Esophagus (tissue), 2 donors: ENCODE measurements at regions not wholly inside any gene's neighbourhood (a gene's known extent, or its start where the extent isn't known, plus 50 kb on each side); places are given as distances from the start of the nearest gene placed in this dataset.
A peak's percentile ranks its signal among the peaks of the same experiment; 100 is the strongest.

ENCODE experiments used
- H3K27ac ChIP-seq, 2 donors: one replicate each; pipeline ENCODE4 v1.5.1; 2013; ENCODE audit warnings: low read depth in 2 of 2, mild to moderate bottlenecking in 2 of 2, inconsistent platforms in 1 of 2, low read length in 1 of 2, moderate library complexity in 1 of 2
- H3K27me3 ChIP-seq, 2 donors: one replicate each; pipeline ENCODE4 v1.6.1; 2013; ENCODE audit warnings: low read length in 2 of 2, control low read depth in 1 of 2, mild to moderate bottlenecking in 1 of 2; ENCODE audit not compliant: insufficient read depth in 2 of 2, control insufficient read depth in 1 of 2
- H3K36me3 ChIP-seq, 2 donors: one replicate each; pipeline ENCODE4 v1.6.1; 2013; ENCODE audit warnings: low read length in 1 of 2; ENCODE audit not compliant: control insufficient read depth in 2 of 2, insufficient read depth in 2 of 2
- H3K4me1 ChIP-seq, 2 donors: one replicate each; pipeline ENCODE4 v1.6.1; 2013; ENCODE audit warnings: low read length in 1 of 2; ENCODE audit not compliant: control insufficient read depth in 2 of 2, insufficient read depth in 2 of 2
- H3K4me3 ChIP-seq, 2 donors: one replicate each; pipeline ENCODE4 v1.5.1; 2013; ENCODE audit warnings: low read length in 2 of 2, mild to moderate bottlenecking in 2 of 2, low read depth in 1 of 2, moderate library complexity in 1 of 2
- H3K9me3 ChIP-seq, 2 donors: one replicate each; pipeline ENCODE4 v1.6.1; 2013; ENCODE audit warnings: mild to moderate bottlenecking in 2 of 2, low read depth in 1 of 2, low read length in 1 of 2, moderate library complexity in 1 of 2; ENCODE audit not compliant: control insufficient read depth in 2 of 2, insufficient read depth in 1 of 2
- WGBS, 2 donors: extraction: QIAGEN DNeasy Blood & Tissue Kit; methylation state at CpG; one replicate each; pipeline ENCODE4 v1.1.7; 2013; 5-methylcytosine and 5-hydroxymethylcytosine counted together
- donor health status: healthy with polysubstance abuse.
- donor health status: Bipolar disorder and iron deficiency.

- 75 to 93% methylated on average over 2 of the region's 2 CpGs for WGBS, 2 donors
- Histone ChIP-seq H3K36me3 (no peaks in the 10 kb centered on the region), H3K4me1 (no peaks in the 10 kb centered on the region), H3K27me3 (no peaks in the 10 kb centered on the region), H3K4me3 (no peak overlapping the region), H3K9me3 (no peaks in the 10 kb centered on the region), H3K27ac (no peak overlapping the region)
Observed at GRCh38 chr12:105667973-105668743, 337.7 kb downstream of the C12orf75 start.

GRCh38 chr12:105670672-105671071 is 340.2 kb downstream of the C12orf75 start:
- Histone ChIP-seq H3K27ac (no peak overlapping the region), H3K36me3 (no peaks in the 10 kb centered on the region), H3K27me3 (no peaks in the 10 kb centered on the region), H3K4me3 (no peak overlapping the region), H3K9me3 (no peaks in the 10 kb centered on the region), H3K4me1 (no peaks in the 10 kb centered on the region)

DNA sequence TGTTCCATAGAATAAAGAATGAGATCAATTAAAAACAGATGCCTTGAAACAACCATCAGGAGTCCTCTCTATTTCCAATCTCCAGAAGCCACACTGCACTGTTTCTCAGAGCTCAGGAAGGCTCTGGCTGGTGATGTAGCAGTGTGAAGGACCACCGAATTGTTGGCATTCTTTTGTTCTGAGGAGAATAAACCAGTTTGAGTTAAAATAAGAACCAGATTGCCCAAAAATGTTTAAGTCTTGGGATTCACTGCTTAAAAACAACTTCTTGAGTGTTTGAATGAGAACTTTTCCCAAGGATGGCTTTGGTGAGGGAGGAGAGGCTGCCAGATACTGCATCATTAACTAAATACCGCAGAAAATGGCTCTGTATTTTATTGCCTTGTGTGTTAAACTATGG is 341.2 kb downstream of the C12orf75 start:
- Histone ChIP-seq H3K4me1 (peaks cover 0 to 3% of the 10 kb centered on the region in 2 donors), H3K9me3 (no peaks in the 10 kb centered on the region), H3K27ac (no peak overlapping the region), H3K36me3 (no peaks in the 10 kb centered on the region), H3K4me3 (no peak overlapping the region), H3K27me3 (no peaks in the 10 kb centered on the region)
- WGBS, 2 donors: 70 to 75% methylated on average over 2 of the region's 2 CpGs

GRCh38 chr12:105672121-105672975 is 341.9 kb downstream of the C12orf75 start:
- H3K36me3 ChIP-seq: no peaks in the 10 kb centered on the region
- WGBS, 2 donors: 48 to 61% methylated on average over 9 of the region's 9 CpGs
- no peak overlapping the region for H3K4me3 ChIP-seq
- no peaks in the 10 kb centered on the region for H3K27me3 ChIP-seq
- peak overlapping the region; percentile 14 to 38 for H3K27ac ChIP-seq
- peaks cover 2 to 4% of the 10 kb centered on the region in 2 donors for H3K4me1 ChIP-seq
- no peaks in the 10 kb centered on the region for H3K9me3 ChIP-seq

DNA sequence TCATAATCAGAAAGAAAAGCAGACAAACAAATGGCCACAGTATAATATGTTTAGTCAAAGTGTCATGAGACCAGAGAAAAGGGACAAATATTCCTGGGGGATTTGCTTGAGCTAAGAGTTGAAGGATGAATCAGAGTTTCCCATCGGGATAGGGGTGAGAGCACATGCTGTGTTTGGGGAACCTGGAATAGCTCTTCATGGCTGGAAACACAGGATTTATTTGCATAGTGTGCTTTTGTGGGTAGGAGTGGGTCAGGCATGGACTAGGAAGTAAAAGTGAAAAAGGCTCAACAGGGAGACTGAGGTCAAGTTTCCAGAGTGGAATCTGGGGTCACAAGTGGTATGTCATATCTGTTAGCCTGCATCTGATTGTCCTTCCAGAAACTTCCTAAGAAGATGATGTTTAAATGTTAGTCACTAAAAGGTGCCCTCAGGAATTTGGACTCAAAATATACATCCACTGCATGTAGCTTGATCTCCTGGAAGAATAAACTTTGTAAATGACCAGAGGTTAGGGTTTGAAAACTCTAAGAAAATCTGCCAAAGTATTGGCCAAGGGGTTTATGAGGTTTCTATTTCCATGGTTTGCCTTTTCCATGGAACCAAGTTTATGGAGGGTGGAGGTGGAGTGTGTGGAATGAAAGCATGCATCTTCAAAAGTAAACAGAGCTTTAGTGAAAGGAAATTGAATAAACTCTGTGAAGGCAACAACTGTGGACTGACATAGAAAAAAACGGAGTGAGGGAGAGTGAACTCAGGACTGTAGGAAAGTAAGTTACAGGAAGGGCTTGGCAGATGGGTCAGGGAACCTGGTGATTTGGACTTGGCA is 344.6 kb downstream of the C12orf75 start:
- Histone ChIP-seq H3K4me1 (peaks cover 2 to 4% of the 10 kb centered on the region in 2 donors), H3K27me3 (no peaks in the 10 kb centered on the region), H3K4me3 (no peak overlapping the region), H3K27ac (no peak overlapping the region), H3K9me3 (no peaks in the 10 kb centered on the region), H3K36me3 (no peaks in the 10 kb centered on the region)
- WGBS, 2 donors: 63 to 66% methylated on average over 2 of the region's 2 CpGs

- no peaks in the 10 kb centered on the region for H3K36me3 ChIP-seq
- H3K27ac ChIP-seq: peak overlapping the region; percentile 33 to 59
- H3K4me3 ChIP-seq: no peak overlapping the region
- no peaks in the 10 kb centered on the region for H3K27me3 ChIP-seq
- WGBS, 2 donors: 33 to 54% methylated on average over 2 of the region's 2 CpGs
- H3K9me3 ChIP-seq: peaks cover 0 to 3% of the 10 kb centered on the region in 2 donors
- peaks cover 2 to 4% of the 10 kb centered on the region in 2 donors for H3K4me1 ChIP-seq
Observed at GRCh38 chr12:105676694-105677093, 346.2 kb downstream of the C12orf75 start.

- no peaks in the 10 kb centered on the region for H3K36me3 ChIP-seq
- H3K27ac ChIP-seq: peak overlapping the region in 1 of 2 donors; percentile 33
- H3K4me1 ChIP-seq: peaks cover 2 to 4% of the 10 kb centered on the region in 2 donors
- H3K27me3 ChIP-seq: no peaks in the 10 kb centered on the region
- H3K4me3 ChIP-seq: no peak overlapping the region
- peaks cover 0 to 3% of the 10 kb centered on the region in 2 donors for H3K9me3 ChIP-seq
- WGBS, 2 donors: 53 to 58% methylated on average over 2 of the region's 2 CpGs
Observed at GRCh38 chr12:105677672-105678071, 347.2 kb downstream of the C12orf75 start.

DNA sequence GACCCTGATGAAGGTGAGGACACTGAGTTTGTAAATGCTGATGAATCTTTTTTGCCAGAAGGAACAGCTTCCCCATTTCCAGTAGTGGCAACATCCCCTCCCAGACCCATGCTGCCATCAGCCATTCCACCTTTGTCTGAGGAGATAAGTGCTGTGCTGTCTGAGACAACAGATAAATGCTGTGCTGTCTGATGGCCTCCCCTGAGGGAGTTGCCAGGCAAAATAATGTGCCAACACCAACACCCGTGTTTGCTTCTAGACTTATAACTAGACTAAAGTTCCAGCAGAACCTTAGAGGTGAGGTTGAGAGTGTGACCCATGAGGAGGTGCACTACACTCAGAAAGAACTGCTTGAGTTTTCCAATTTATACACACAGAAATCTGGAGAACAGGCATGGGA is 349.5 kb downstream of the C12orf75 start:
- Histone ChIP-seq H3K27ac (no peak overlapping the region), H3K9me3 (peaks cover 0 to 3% of the 10 kb centered on the region in 2 donors), H3K4me3 (no peak overlapping the region), H3K27me3 (no peaks in the 10 kb centered on the region), H3K4me1 (peaks cover 2 to 4% of the 10 kb centered on the region in 2 donors), H3K36me3 (no peaks in the 10 kb centered on the region)
- 64 to 70% methylated on average over 1 of the region's 1 CpG for WGBS, 2 donors

GRCh38 chr12:105681341-105681740 is 350.9 kb downstream of the C12orf75 start:
- WGBS, 2 donors: 91 to 100% methylated on average over 2 of the region's 2 CpGs
- Histone ChIP-seq H3K4me3 (no peak overlapping the region), H3K9me3 (peaks cover 0 to 3% of the 10 kb centered on the region in 2 donors), H3K36me3 (no peaks in the 10 kb centered on the region), H3K27ac (no peak overlapping the region), H3K27me3 (no peaks in the 10 kb centered on the region), H3K4me1 (peaks cover 2 to 4% of the 10 kb centered on the region in 2 donors)
